ENCODE measurements at regions not wholly inside any gene's neighbourhood (a gene's known extent, or its start where the extent isn't known, plus 50 kb on each side); places are given as distances from the start of the nearest gene placed in this dataset.

- Histone ChIP-seq H3K36me3 (ENCODE audit: low read depth) (no peaks in the 10 kb centered on the region), H3K9me3 (ENCODE audit: severe bottlenecking) (no peaks in the 10 kb centered on the region), H3K4me1 (ENCODE audit: insufficient read depth, poor library complexity, severe bottlenecking) (no peaks in the 10 kb centered on the region), H3K27me3 (ENCODE audit: insufficient read depth, poor library complexity, severe bottlenecking) (no peaks in the 10 kb centered on the region), H3K4me3 (ENCODE audit: severe bottlenecking) (no peak overlapping the region), H3K27ac (ENCODE audit: poor library complexity, severe bottlenecking) (no peak overlapping the region)
- no peak for ATAC-seq (ENCODE audit: low read depth)
- DNase-seq (ENCODE audit: low spot score), result no peak
- no peak for TF ChIP-seq CTCF (IDR thresholded peaks at IDR 0.05; ENCODE audit: poor library complexity, severe bottlenecking)
Observed at GRCh38 chr4:128636906-128637305, 172.6 kb upstream of the JADE1 start.

GRCh38 chr4:128635955-128636560 lies 173.4 kb upstream of the JADE1 start:
- no peaks in the 10 kb centered on the region for H3K9me3 ChIP-seq (ENCODE audit: severe bottlenecking)
- no peak overlapping the region for H3K4me3 ChIP-seq (ENCODE audit: severe bottlenecking)
- no peak overlapping the region for H3K27ac ChIP-seq (ENCODE audit: poor library complexity, severe bottlenecking)
- DNase-seq (ENCODE audit: low spot score) (no peak), ATAC-seq (ENCODE audit: low read depth) (no peak)
- no peaks in the 10 kb centered on the region for H3K4me1 ChIP-seq (ENCODE audit: insufficient read depth, poor library complexity, severe bottlenecking)
- no peak for TF ChIP-seq CTCF (IDR thresholded peaks at IDR 0.05; ENCODE audit: poor library complexity, severe bottlenecking)
- H3K27me3 ChIP-seq (ENCODE audit: insufficient read depth, poor library complexity, severe bottlenecking), result no peaks in the 10 kb centered on the region
- no peaks in the 10 kb centered on the region for H3K36me3 ChIP-seq (ENCODE audit: low read depth)

GRCh38 chr4:128635141-128635954 lies 174.2 kb upstream of the JADE1 start:
- TF ChIP-seq CTCF (IDR thresholded peaks at IDR 0.05; ENCODE audit: poor library complexity, severe bottlenecking), result no peak
- Histone ChIP-seq H3K4me3 (ENCODE audit: severe bottlenecking) (no peak overlapping the region), H3K9me3 (ENCODE audit: severe bottlenecking) (no peaks in the 10 kb centered on the region), H3K27ac (ENCODE audit: poor library complexity, severe bottlenecking) (no peak overlapping the region), H3K36me3 (ENCODE audit: low read depth) (no peaks in the 10 kb centered on the region), H3K4me1 (ENCODE audit: insufficient read depth, poor library complexity, severe bottlenecking) (no peaks in the 10 kb centered on the region), H3K27me3 (ENCODE audit: insufficient read depth, poor library complexity, severe bottlenecking) (no peaks in the 10 kb centered on the region)
- ATAC-seq (ENCODE audit: low read depth) (no peak), DNase-seq (ENCODE audit: low spot score) (no peak)

GRCh38 chr4:128633067-128633466 lies 176.4 kb upstream of the JADE1 start:
- no peak for ATAC-seq (ENCODE audit: low read depth)
- no peaks in the 10 kb centered on the region for H3K4me1 ChIP-seq (ENCODE audit: insufficient read depth, poor library complexity, severe bottlenecking)
- H3K4me3 ChIP-seq (ENCODE audit: severe bottlenecking), result no peak overlapping the region
- no peaks in the 10 kb centered on the region for H3K36me3 ChIP-seq (ENCODE audit: low read depth)
- no peaks in the 10 kb centered on the region for H3K27me3 ChIP-seq (ENCODE audit: insufficient read depth, poor library complexity, severe bottlenecking)
- no peak overlapping the region for H3K27ac ChIP-seq (ENCODE audit: poor library complexity, severe bottlenecking)
- H3K9me3 ChIP-seq (ENCODE audit: severe bottlenecking), result no peaks in the 10 kb centered on the region
- DNase-seq (ENCODE audit: low spot score), result no peak
- no peak for TF ChIP-seq CTCF (IDR thresholded peaks at IDR 0.05; ENCODE audit: poor library complexity, severe bottlenecking)

- Histone ChIP-seq H3K4me3 (ENCODE audit: severe bottlenecking) (no peak overlapping the region), H3K36me3 (ENCODE audit: low read depth) (no peaks in the 10 kb centered on the region), H3K4me1 (ENCODE audit: insufficient read depth, poor library complexity, severe bottlenecking) (no peaks in the 10 kb centered on the region), H3K9me3 (ENCODE audit: severe bottlenecking) (no peaks in the 10 kb centered on the region), H3K27ac (ENCODE audit: poor library complexity, severe bottlenecking) (no peak overlapping the region), H3K27me3 (ENCODE audit: insufficient read depth, poor library complexity, severe bottlenecking) (no peaks in the 10 kb centered on the region)
- TF ChIP-seq CTCF (IDR thresholded peaks at IDR 0.05; ENCODE audit: poor library complexity, severe bottlenecking), result no peak
- DNase-seq (ENCODE audit: low spot score), result no peak
- no peak for ATAC-seq (ENCODE audit: low read depth)
Observed at GRCh38 chr4:128630871-128631270, 178.6 kb upstream of the JADE1 start.
